HEK293T (cell line): ENCODE measurements at regions not wholly inside any gene's neighbourhood (a gene's known extent, or its start where the extent isn't known, plus 50 kb on each side); places are given as distances from the start of the nearest gene placed in this dataset.

Experiments
- ARNT ChIP-seq: fragments of 450-650 bp; IDR thresholded peaks from 2 replicates; pipeline ENCODE4 v1.6.1; 2017; ENCODE audit warnings: mild to moderate bottlenecking
- BHLHE40 ChIP-seq: fragments of 450-650 bp; IDR thresholded peaks from 2 replicates; pipeline ENCODE4 v1.6.1; 2016; ENCODE audit warnings: mild to moderate bottlenecking, moderate library complexity, borderline replicate concordance
- ELF4 ChIP-seq: fragments of 450-650 bp; IDR thresholded peaks from 2 replicates; pipeline ENCODE4 v1.6.1; 2017; ENCODE audit warnings: antibody characterized with exemption
- FOXA1 ChIP-seq: fragments of 450-650 bp; IDR thresholded peaks from 2 replicates; pipeline ENCODE4 v1.6.1; 2016; ENCODE audit warnings: mild to moderate bottlenecking
- HDGF ChIP-seq: fragments of 450-650 bp; IDR thresholded peaks from 2 replicates; pipeline ENCODE4 v1.6.1; 2017; ENCODE audit warnings: antibody characterized with exemption, borderline replicate concordance
- L3MBTL2 ChIP-seq: fragments of 450-650 bp; conservative IDR thresholded peaks from 2 replicates; pipeline ENCODE4 v1.6.1; 2016; ENCODE audit warnings: mild to moderate bottlenecking
- LEF1 ChIP-seq: fragments of 450-650 bp; IDR thresholded peaks from 2 replicates; pipeline ENCODE4 v1.6.1; 2017; ENCODE audit warnings: mild to moderate bottlenecking, borderline replicate concordance
- NFRKB ChIP-seq: fragments of 450-650 bp; IDR thresholded peaks from 2 replicates; pipeline ENCODE4 v1.6.1; 2016; ENCODE audit warnings: mild to moderate bottlenecking, moderate library complexity
- SP1 ChIP-seq: fragments of 450-650 bp; IDR thresholded peaks from 2 replicates; pipeline ENCODE4 v1.6.1; 2017
- SUZ12 ChIP-seq: fragments of 450-650 bp; IDR thresholded peaks from 2 replicates; pipeline ENCODE4 v1.6.1; 2016; ENCODE audit warnings: mild to moderate bottlenecking
- TARDBP ChIP-seq: fragments of 450-650 bp; IDR thresholded peaks from 2 replicates; pipeline ENCODE4 v1.6.1; 2016
- ZNF384 ChIP-seq: fragments of 450-650 bp; IDR thresholded peaks from 2 replicates; pipeline ENCODE4 v1.6.1; 2016

GRCh38 chr2:8432706-8433336, 249.0 kb upstream of the ID2 start:
- TF ChIP-seq SP1 (no peak), ZNF384 (no peak), ARNT (no peak), SUZ12 (no peak), ELF4 (no peak), TARDBP (no peak), HDGF (no peak), NFRKB (no peak), LEF1 (no peak), L3MBTL2 (no peak), BHLHE40 (no peak), FOXA1 (no peak)
